Stromal cell of bone marrow (primary cell): ENCODE measurements at regions not wholly inside any gene's neighbourhood (a gene's known extent, or its start where the extent isn't known, plus 50 kb on each side); places are given as distances from the start of the nearest gene placed in this dataset.

Source experiments
- DNase-seq: peaks from one replicate; pipeline ENCODE4 v3.0.0-alpha.2; 2012; ENCODE audit warnings: low read depth

GRCh38 chr1:213883618-213884017 is 104.2 kb upstream of the PROX1 start:
- DNase-seq = no peak

DNA sequence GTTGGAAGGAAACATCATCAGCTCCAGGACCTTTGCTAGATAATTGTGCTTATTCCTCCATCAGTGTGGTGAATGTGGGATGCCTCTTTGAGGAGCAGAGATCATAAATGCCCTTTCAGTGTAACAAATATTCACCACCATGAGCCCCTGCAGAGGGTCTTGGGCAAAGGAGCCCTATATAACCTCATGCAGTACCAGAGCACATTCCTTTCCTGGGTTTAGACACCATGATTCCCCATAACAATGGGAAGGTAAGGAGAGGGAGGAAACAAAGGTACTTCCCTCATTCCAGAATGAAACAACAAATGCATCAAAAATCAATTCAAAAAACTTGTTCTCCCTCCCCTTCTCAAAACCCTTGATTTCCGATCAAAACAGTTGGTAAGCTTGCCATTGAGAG is 103.4 kb upstream of the PROX1 start:
- no peak for DNase-seq

DNA sequence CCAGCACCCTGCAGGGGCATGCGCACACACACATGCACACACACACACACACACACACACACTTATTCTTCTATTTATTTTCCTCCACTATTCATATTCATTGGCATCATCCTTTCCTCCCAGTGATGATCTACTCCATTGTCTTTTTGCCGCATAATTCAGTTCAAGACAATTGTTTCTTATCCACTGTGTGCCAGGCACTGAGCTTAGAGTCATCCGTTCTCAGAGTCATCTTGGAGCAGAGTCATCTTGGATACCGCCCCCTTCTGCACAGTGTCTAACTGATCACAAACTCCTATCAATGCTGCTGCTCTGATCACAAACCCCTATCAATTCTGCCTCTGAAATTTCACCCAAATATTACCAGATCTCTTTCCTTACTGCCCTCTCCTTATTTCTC is 102.8 kb upstream of the PROX1 start:
- no peak for DNase-seq

GRCh38 chr1:213887842-213888241 is 99.9 kb upstream of the PROX1 start:
- DNase-seq = no peak

DNA sequence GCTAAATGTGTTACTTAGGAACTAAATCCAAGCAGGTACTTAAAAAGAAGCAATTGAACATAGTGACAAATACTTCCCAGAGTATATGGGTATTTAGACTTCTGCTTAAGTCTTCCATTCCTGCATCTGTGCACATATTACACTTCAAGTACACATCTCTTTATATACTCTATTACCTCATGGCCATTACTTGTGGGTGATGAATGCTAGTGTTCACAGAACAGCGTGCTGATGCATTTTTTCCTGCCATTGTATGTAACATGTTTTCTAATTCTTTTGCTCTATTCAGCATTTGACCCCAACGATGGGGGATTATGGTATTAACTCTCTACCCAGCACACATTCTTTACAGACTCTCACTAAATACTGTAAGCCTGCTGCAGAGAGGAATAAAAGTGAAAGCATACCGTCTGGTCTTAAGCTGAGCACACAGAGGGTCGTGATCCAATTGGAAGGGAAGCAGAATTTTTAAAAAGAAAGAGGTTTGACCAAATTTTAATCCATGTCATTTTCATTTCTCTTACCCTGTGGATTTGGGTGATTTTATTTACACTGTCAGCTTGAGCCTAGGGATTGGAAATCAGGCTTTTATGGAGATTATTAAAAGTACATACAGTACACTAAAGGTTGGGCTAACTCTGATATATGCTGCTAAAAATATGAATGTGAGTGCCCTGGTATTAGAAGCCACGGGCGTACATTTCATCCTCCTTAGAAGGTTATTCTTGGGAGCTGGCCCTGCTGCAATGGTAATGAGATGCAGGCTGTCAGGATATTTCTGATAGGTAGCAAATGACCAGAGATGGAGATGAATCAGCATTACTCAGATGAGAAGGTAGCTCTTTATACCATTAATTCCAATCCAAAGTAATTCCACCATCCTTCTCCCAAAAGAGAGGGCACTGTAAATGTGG is 95.5 kb upstream of the PROX1 start:
- DNase-seq = no peak

DNA sequence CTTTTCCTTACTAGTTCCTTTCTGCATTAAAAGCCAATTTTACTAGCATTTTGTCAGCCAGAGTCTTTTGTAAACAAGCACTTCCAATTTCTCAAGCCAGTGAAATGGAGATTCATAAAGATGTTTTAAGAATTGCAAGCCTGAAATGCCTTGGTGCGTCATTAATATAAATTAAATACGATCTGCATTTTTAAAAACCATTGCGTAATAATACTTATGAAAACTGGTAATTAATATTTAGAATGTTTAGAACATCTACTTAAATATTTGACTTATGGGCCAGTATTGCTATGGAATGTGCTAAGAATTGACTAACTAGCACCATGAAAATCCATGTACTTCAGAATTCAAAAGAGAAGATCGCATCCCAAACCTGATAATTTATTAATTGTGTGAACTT is 89.1 kb upstream of the PROX1 start:
- DNase-seq = no peak

- DNase-seq = no peak
Measured at GRCh38 chr1:213899413-213899812, 88.4 kb upstream of the PROX1 start.

DNA sequence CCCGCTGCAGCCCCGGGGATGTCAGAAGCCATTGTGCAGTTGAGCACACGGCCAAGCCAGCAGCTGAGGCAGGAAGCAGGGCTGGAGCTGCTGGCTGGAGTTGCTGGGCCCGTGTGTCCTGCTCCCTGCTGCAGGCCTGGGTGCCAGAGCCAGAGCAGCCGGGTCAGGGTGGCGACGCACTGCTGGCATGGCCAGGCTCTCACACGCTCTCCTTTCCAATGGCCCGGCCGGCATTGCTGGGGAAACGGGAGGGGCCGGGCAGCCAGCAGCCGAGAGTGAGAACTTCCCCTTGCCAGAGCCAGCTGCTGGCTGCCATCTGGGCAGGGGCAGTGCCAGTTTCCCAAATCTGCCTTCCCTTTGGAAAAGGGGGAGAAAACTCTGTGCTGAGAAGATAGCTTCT is 82.4 kb upstream of the PROX1 start:
- DNase-seq = no peak

DNA sequence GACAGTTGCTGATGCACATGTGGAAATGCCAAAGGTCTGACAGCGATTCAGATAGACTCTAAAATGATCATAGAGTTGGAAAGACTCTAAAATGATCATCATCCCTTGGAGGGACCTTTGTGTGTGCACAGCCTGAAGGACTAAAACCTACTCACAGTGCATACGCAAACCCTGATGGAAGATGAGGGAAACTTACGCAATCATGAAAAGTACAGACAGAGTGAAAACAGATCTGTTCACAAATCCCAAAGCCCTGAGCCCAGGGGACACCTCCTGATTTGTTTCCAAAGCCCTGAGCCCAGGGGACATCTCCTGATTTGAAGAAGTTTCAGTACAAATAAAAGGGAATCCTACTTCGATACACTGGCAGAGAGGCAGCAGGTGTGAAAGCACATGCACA is 79.3 kb upstream of the PROX1 start:
- DNase-seq = no peak

GRCh38 chr1:213914392-213914791 is 73.4 kb upstream of the PROX1 start:
- DNase-seq = no peak

GRCh38 chr1:213921311-213921710 is 66.5 kb upstream of the PROX1 start:
- no peak for DNase-seq

GRCh38 chr1:213921712-213922111 is 66.1 kb upstream of the PROX1 start:
- no peak for DNase-seq

DNA sequence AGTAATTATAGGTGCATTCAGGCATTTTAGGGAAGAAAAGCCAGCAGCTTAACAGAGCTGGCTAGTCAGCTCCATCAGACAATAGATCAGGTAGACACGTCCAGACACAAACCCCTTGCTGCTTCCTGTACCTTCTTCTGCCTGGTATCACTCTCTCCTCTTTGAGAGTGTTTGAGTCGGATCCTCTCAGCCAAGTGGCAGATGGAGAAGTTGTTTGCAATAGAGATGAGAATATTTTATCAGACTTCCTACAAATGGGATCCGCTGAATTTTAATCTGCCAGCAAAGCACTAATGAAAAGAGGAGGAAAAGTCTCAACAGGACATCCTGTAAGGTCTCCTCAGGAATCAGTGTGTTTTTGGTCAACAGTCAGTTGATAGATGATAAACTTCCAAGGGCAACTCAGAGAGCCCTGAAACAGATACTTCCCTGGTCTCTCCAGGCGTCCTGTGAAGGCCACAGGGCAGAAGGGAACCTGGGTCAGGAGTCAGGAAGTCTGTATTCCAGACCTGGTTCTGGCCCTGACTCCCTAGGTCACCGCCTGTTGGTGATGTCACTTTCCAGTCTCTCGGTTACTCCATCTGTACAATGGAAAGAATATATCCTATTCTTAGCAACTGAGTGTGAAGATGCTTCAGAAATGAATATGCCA is 62.1 kb upstream of the PROX1 start:
- DNase-seq = no peak

- no peak for DNase-seq
Measured at GRCh38 chr1:213927846-213928245, 59.9 kb upstream of the PROX1 start.

DNA sequence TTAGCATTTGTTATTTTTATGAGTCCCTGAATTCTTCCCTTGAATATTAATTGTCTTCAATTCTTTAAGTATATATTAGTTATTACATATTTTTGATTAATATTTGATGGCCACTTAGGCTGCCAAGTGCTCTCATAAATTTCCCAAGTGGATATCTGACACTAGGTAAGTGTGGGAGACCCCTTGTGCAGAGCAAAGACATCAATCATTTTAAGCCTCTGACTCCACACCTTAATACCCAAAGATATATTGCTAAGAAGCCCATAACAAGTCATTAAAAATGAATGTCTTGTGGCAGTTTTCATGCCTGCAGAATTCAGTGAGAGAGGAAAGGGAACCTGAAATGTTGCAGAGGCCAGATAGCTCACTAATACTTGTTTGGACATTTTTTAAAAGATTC is 58.4 kb upstream of the PROX1 start:
- no peak for DNase-seq

DNA sequence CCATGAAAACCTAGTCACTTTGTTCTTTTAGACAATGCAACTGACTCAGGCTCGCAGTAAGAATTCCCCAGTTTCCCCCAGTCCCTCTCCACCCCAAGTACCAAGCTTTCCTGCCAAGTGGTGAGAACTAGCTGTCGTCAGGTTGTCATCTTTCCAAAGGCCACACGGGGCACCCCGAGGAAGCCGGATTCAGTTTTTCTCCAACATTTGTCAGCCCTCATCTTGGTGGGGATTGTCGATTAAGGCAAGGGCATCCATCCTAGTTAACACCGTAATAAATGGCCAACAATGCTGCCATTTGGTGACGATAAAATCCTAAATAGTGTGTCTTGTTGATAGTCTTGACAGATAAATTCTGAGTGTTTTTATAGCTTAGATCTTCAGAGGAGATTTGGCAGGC is 55.9 kb upstream of the PROX1 start:
- no peak for DNase-seq

- no peak for DNase-seq
Measured at GRCh38 chr1:213933336-213933735, 54.4 kb upstream of the PROX1 start.

GRCh38 chr1:213934649-213935048 is 53.1 kb upstream of the PROX1 start:
- no peak for DNase-seq

- no peak for DNase-seq
Measured at GRCh38 chr1:213936571-213936970, 51.2 kb upstream of the PROX1 start.
